T follicular helper cell (primary cell): ENCODE measurements at regions not wholly inside any gene's neighbourhood (a gene's known extent, or its start where the extent isn't known, plus 50 kb on each side); places are given as distances from the start of the nearest gene placed in this dataset.

Source experiments
- DNase-seq: peaks from one replicate; pipeline ENCODE4 v3.0.0-alpha.2; 2020; ENCODE audit warnings: low read depth

GRCh38 chr6:1482381-1483166 is 93.2 kb downstream of the FOXF2 start:
- DNase-seq, result no peak

- DNase-seq, result no peak
These were observed 96.3 kb downstream of the FOXF2 start for GRCh38 chr6:1485678-1486077.

GRCh38 chr6:1486387-1486786 is 97.0 kb downstream of the FOXF2 start:
- DNase-seq, result no peak

- no peak for DNase-seq
These were observed 97.9 kb downstream of the FOXF2 start for GRCh38 chr6:1487239-1487638.

- no peak for DNase-seq
These were observed 101.6 kb downstream of the FOXF2 start for GRCh38 chr6:1491025-1491424.

GRCh38 chr6:1491591-1492319 is 102.4 kb downstream of the FOXF2 start:
- DNase-seq, result no peak

- no peak for DNase-seq
These were observed 105.3 kb downstream of the FOXF2 start for GRCh38 chr6:1494671-1495070.

- no peak for DNase-seq
These were observed 106.0 kb downstream of the FOXF2 start for GRCh38 chr6:1495344-1495743.

- DNase-seq, result no peak
These were observed 106.7 kb downstream of the FOXF2 start for GRCh38 chr6:1496092-1496491.

GRCh38 chr6:1496836-1497760 is 107.7 kb downstream of the FOXF2 start:
- DNase-seq, result no peak

- no peak for DNase-seq
These were observed 108.4 kb downstream of the FOXF2 start for GRCh38 chr6:1497761-1498105.

GRCh38 chr6:1498491-1499113 is 109.2 kb downstream of the FOXF2 start:
- no peak for DNase-seq

GRCh38 chr6:1499777-1500176 is 109.9 kb upstream of the FOXC1 start:
- DNase-seq, result no peak

GRCh38 chr6:1500913-1501312 is 108.8 kb upstream of the FOXC1 start:
- DNase-seq, result no peak

GRCh38 chr6:1502041-1502440 is 107.7 kb upstream of the FOXC1 start:
- no peak for DNase-seq

GRCh38 chr6:1503811-1504210 is 105.9 kb upstream of the FOXC1 start:
- no peak for DNase-seq

GRCh38 chr6:1504465-1504864 is 105.2 kb upstream of the FOXC1 start:
- no peak for DNase-seq

GRCh38 chr6:1507251-1507650 is 102.5 kb upstream of the FOXC1 start:
- no peak for DNase-seq

GRCh38 chr6:1509241-1509640 is 100.5 kb upstream of the FOXC1 start:
- DNase-seq, result no peak

GRCh38 chr6:1510239-1510638 is 99.5 kb upstream of the FOXC1 start:
- no peak for DNase-seq

GRCh38 chr6:1513215-1513780 is 96.4 kb upstream of the FOXC1 start:
- no peak for DNase-seq

- DNase-seq, result no peak
These were observed 95.6 kb upstream of the FOXC1 start for GRCh38 chr6:1514078-1514477.
